Motor neuron (in vitro differentiated cells): ENCODE measurements at regions not wholly inside any gene's neighbourhood (a gene's known extent, or its start where the extent isn't known, plus 50 kb on each side); places are given as distances from the start of the nearest gene placed in this dataset.

ENCODE experiments used
- ATAC-seq, 8 experiments: fragments of 200-7000 bp; cut with Tn5 transposase; replicated peaks in 6 of 8; 2 replicates each; pipeline ENCODE4 v1.8.0; 2021; ENCODE audit warnings: mild to moderate bottlenecking in 8 of 8, moderate library complexity in 8 of 8
- H3K27ac ChIP-seq, 2 donors: fragments of 250-450 bp; sonication (Bioruptor Pico); 2 replicates each; pipeline ENCODE4 v1.9.0; 2021; ENCODE audit warnings: antibody characterized with exemption in 2 of 2, mild to moderate bottlenecking in 2 of 2, moderate library complexity in 1 of 2
- H3K4me1 ChIP-seq, 2 donors: fragments of 250-450 bp; sonication (Bioruptor Pico); replicated peaks in 1 of 2; 2 replicates each; pipeline ENCODE4 v1.6.1; 2021; ENCODE audit warnings: antibody characterized with exemption in 2 of 2, mild to moderate bottlenecking in 2 of 2, moderate library complexity in 1 of 2
- H3K4me3 ChIP-seq, 5 donors: fragments of 250-450 bp; sonication (Bioruptor Pico); 2 replicates each; pipeline ENCODE4 v1.9.0; 2021; ENCODE audit warnings: antibody characterized with exemption in 5 of 5, mild to moderate bottlenecking in 5 of 5, moderate library complexity in 4 of 5
- WGBS, 10 experiments: fragments of 450-650 bp; shearing (Covaris generic); methylation state at CpG; one replicate each; pipeline ENCODE4 v1.0.0; 2022; 5-methylcytosine and 5-hydroxymethylcytosine counted together
- in situ Hi-C, 9 experiments: fragments of 400-800 bp; cut with MboI; loops; one replicate each; pipeline ENCODE4 v1.15.0; 2021; ENCODE audit warnings: low sequenced_read_pairs in 9 of 9, low pct_unique_long_range_greater_than_20kb in 2 of 9; ENCODE audit not compliant: unreplicated experiment in 9 of 9

DNA sequence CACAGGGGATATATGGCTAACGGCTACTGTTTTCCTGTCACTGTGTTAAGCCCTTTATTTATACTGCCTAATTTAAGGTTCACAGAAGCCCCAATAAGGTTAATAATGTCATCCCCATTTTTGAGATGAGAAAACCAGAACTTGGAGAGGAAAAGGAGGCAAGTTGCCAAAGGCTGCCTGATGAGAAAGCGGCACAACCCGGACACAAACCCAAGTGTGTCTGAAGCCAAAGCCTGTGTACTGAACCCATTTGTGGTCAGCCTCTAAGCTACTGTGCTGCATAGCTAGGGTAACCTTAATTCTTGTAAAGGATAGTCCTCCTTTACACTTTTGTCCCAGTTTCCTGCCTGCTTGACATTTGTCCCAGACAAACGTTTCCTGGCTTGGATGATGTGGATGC lies 954.7 kb upstream of the FANCL start:
- Histone ChIP-seq H3K4me3 (no peak overlapping the region), H3K4me1 (no peaks in the 10 kb centered on the region), H3K27ac (no peak overlapping the region)
- in situ Hi-C loops, result no loop called here
- ATAC-seq, result no peak
- 50 to 100% (median 90%) methylated on average over 1 to 4 of the region's 4 CpGs for WGBS, 10 experiments

DNA sequence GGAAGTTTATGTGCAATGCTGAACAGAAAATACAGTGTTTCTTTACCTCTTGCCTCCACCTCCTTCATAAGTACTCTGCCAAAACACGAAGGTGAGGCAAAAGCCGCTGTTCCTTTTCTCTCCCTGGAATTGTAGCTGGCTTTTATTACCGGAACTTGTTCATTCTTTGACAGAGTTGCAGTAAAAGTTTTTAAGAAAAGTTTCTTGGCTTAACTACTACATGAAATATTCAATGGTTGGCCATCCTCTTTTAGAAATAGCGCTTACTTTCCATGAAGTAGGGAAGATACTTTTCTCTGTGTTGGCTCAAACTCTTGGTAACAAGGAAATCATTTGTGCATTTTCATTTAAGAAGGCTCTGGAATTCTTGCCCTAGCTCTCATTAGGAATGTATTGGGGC lies 950.7 kb upstream of the FANCL start:
- in situ Hi-C loops, result no loop called here
- WGBS, 10 experiments, result 2 to 100% (median 88%) methylated on average over 2 to 4 of the region's 4 CpGs; no CpG with 5 or more reads in 2 of the 10 experiments

DNA sequence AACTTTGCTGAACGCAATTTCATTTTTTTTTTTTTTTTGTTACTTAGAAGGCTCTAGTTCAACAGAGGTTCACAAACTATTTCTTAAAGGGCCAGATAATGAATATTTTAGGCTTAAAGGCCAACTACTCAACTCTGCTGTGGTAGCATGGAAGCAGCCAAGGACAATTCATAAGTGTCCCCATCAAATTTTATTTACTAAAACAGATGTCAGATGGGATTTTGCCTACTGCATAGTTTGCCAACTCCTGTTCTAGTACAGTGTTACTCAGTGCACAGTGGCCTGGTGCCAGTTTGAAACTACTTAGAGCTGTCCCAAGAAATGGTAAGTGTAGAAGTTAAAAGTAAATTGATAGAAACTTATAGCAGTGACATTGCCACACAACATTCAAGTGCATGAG lies 949.4 kb upstream of the FANCL start:
- Histone ChIP-seq H3K4me3 (no peak overlapping the region), H3K4me1 (no peaks in the 10 kb centered on the region), H3K27ac (no peak overlapping the region)
- 0 to 100% (median 67%) methylated on average over 1 of the region's 1 CpG; no CpG with 5 or more reads in 5 of the 10 experiments for WGBS, 10 experiments
- no peak for ATAC-seq
- in situ Hi-C loops, result no loop called here

More for the DNA sequence above, 950.7 kb upstream of the FANCL start:
- Histone ChIP-seq H3K4me3 (no peak overlapping the region), H3K27ac (no peak overlapping the region), H3K4me1 (no peaks in the 10 kb centered on the region)
- no peak for ATAC-seq

GRCh38 chr2:59184276-59185020 lies 943.3 kb upstream of the FANCL start:
- ATAC-seq, result peak in 1 of 8 experiments; percentile 52

DNA sequence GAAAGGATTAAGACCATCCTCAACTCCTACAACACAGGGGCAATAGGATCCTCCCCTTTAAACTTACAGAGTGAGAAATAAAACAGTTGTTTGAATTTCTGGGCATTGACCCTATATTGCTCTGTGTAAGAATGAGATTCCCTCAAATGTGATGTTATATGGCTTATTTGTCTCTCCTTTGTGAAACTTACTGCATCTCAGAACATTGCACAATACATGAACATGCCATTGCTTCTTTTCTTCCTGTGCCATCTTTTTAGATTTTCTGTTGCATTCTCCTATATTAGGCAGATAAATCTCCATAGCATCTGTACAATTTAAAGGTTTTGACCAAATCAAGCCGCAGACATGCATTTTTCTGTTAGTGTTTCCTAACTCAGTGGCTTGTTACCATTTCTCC lies 941.9 kb upstream of the FANCL start:
- H3K27ac ChIP-seq, result no peak overlapping the region
- H3K4me1 ChIP-seq, result peaks cover 0 to 4% of the 10 kb centered on the region in 2 donors
- 50 to 100% (median 77%) methylated on average over 1 of the region's 1 CpG; no CpG with 5 or more reads in 2 of the 10 experiments for WGBS, 10 experiments
- ATAC-seq, result no peak
- H3K4me3 ChIP-seq, result no peak overlapping the region
- in situ Hi-C loops, result no loop called here

More at GRCh38 chr2:59184276-59185020, 943.3 kb upstream of the FANCL start:
- peaks cover 0 to 4% of the 10 kb centered on the region in 2 donors for H3K4me1 ChIP-seq
- no peak overlapping the region for H3K4me3 ChIP-seq
- in situ Hi-C loops, result no loop called here
- no peak overlapping the region for H3K27ac ChIP-seq
- WGBS, 10 experiments, result 25 to 87% (median 76%) methylated on average over 1 to 6 of the region's 6 CpGs; no CpG with 5 or more reads in 3 of the 10 experiments

DNA sequence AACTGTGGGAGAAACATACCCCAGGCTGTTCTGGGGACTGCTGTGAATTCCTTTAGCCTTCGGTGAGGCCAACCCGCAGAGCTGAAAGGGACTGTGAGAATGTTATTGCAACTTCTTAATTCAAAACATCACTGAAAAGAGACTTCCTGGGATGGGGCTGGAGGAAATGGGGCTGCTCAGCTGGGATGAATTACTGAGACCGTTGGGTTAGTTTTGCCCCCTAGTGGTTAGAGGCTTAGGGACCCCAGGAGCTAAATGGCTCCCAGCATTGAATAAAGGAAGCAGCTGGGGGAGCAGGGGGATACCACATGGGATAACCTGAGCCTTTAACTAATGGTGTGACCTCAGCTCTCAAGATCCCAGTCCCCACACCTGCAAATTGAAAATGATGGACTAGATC lies 941.1 kb upstream of the FANCL start:
- Histone ChIP-seq H3K4me1 (peaks cover 0 to 4% of the 10 kb centered on the region in 2 donors), H3K4me3 (no peak overlapping the region), H3K27ac (no peak overlapping the region)
- WGBS, 10 experiments, result 0 to 31% (median 20%) methylated on average over 1 to 3 of the region's 3 CpGs; no CpG with 5 or more reads in 3 of the 10 experiments
- in situ Hi-C loops, result no loop called here
- peak in 2 of 8 experiments; percentile 49 to 87 for ATAC-seq

DNA sequence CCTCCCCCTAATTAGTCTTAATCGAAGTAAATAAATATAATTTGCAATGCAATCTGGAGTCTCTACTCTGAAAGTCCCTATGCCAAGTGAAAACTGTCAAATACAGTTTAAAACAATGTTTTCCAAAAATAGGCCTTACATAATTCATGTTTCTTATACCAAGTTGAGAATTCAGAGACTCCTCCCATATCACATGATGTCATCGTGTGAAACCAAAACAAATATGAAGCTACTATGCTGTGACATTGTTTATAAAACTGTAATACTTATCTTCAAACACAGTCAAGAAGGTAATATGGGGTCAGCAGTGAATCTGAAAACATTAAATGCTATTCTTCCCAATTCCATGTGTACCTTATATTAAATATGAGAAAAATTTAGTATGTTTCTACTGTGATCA lies 940.2 kb upstream of the FANCL start:
- in situ Hi-C loops, result no loop called here
- Histone ChIP-seq H3K27ac (no peak overlapping the region), H3K4me3 (no peak overlapping the region), H3K4me1 (peaks cover 0 to 4% of the 10 kb centered on the region in 2 donors)
- ATAC-seq, result no peak
- 0 to 100% (median 67%) methylated on average over 1 to 2 of the region's 2 CpGs; no CpG with 5 or more reads in 1 of the 10 experiments for WGBS, 10 experiments

DNA sequence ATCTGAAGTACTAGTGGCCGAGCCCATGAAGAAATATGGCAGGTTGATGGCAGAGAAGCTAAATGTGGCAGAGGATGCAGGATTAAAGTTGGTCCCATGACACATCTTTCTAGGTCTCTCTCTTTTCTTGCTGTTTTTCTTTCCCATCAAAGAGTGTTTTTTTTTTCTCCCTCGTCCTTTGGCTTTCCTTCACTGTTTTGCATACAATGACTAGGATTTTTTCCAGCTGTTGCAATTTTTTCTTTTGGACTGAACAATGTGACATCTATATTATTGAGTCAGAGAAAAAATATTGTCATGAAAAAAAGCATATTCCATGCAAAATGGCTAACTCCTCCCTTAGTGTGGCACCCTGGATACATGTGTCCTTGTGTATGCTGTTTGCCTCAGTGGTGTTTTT lies 939.5 kb upstream of the FANCL start:
- no peak for ATAC-seq
- 10 to 100% (median 71%) methylated on average over 1 to 2 of the region's 2 CpGs; no CpG with 5 or more reads in 3 of the 10 experiments for WGBS, 10 experiments
- Histone ChIP-seq H3K4me3 (no peak overlapping the region), H3K27ac (no peak overlapping the region), H3K4me1 (peaks cover 3 to 4% of the 10 kb centered on the region in 2 donors)
- in situ Hi-C loops, result no loop called here

DNA sequence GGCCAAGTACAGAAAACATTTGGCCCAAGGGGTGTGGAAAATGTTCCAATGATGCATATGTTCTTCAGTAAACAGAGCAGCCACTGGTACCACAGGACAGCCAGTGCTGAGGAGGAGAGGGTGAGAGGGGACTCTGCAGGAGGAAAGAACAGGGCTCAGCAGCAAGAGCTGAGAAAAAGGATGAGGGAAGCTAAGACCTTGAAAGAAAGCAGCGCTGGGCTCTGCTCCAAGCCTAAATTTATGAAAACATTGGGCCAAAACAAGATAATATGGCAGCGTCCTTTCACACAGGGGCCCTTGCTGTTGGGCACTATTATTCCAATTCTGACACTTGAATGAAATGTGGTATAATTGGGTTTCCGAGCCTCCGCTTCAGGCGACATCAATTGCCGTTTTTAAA lies 939.0 kb upstream of the FANCL start:
- H3K4me3 ChIP-seq, result no peak overlapping the region
- in situ Hi-C loops, result no loop called here
- no peak overlapping the region for H3K27ac ChIP-seq
- H3K4me1 ChIP-seq, result peaks cover 8 to 9% of the 10 kb centered on the region in 2 donors
- no peak for ATAC-seq
- 20 to 100% (median 88%) methylated on average over 1 to 6 of the region's 6 CpGs; no CpG with 5 or more reads in 1 of the 10 experiments for WGBS, 10 experiments

- Histone ChIP-seq H3K4me1 (peaks cover 9 to 10% of the 10 kb centered on the region in 2 donors), H3K4me3 (no peak overlapping the region), H3K27ac (no peak overlapping the region)
- WGBS, 10 experiments, result 0 to 100% (median 82%) methylated on average over 1 to 2 of the region's 2 CpGs
- in situ Hi-C loops, result no loop called here
- ATAC-seq, result no peak
Measured at GRCh38 chr2:59177748-59178147, 936.6 kb upstream of the FANCL start.

DNA sequence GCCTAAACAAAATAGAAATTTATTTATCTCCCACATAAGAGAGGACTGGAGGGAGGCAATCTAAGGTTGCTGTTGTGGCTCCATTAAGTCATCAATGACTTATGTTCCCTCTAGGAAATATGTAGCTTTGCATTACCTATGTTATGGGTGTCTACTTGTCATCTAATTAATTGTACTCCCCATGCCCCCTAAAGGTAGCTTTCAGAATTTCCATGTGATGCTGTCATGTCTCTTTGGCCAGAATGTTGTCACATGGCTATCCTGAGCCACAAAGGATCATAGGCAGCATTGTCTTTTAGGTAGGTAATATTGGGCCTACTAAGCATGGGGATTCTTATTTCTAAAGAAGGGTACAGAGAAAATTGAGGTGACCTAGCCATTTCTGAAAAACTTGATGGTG lies 935.6 kb upstream of the FANCL start:
- Histone ChIP-seq H3K4me1 (peaks cover 9 to 10% of the 10 kb centered on the region in 2 donors), H3K4me3 (no peak overlapping the region), H3K27ac (no peak overlapping the region)
- no peak for ATAC-seq
- in situ Hi-C loops, result no loop called here

- 48 to 100% (median 88%) methylated on average over 1 to 8 of the region's 13 CpGs; no CpG with 5 or more reads in 2 of the 10 experiments for WGBS, 10 experiments
- no peak for ATAC-seq
- Histone ChIP-seq H3K27ac (no peak overlapping the region), H3K4me3 (no peak overlapping the region), H3K4me1 (peaks cover 9 to 10% of the 10 kb centered on the region in 2 donors)
- in situ Hi-C loops, result no loop called here
Measured at GRCh38 chr2:59174536-59175243, 933.6 kb upstream of the FANCL start.

DNA sequence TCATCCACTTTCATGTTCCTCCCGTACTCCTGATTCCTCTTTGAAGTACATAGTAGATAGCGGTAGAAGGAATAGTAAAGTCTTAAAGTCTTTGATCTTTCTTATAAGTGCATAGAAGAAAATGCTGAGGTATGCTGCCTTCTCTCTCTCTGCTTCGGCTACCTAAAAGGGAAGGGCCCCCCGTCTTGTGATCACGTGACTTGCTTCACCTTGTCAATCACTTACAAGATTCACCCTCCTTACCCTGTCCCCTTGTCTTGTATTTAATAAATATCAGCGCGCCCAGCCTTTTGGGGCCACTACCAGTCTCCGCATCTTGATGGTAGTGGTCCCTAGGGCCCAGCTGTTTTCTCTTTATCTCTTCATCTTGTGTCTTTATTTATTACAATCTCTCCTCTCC lies 932.2 kb upstream of the FANCL start:
- Histone ChIP-seq H3K4me1 (peaks cover 9 to 10% of the 10 kb centered on the region in 2 donors), H3K27ac (no peak overlapping the region), H3K4me3 (no peak overlapping the region)
- in situ Hi-C loops, result no loop called here
- no peak for ATAC-seq
- 68 to 100% (median 94%) methylated on average over 2 to 7 of the region's 8 CpGs; no CpG with 5 or more reads in 3 of the 10 experiments for WGBS, 10 experiments
